HG03060 (cell line): ENCODE measurements at regions not wholly inside any gene's neighbourhood (a gene's known extent, or its start where the extent isn't known, plus 50 kb on each side); places are given as distances from the start of the nearest gene placed in this dataset.

ENCODE experiments used
- ATAC-seq: cut with Tn5 transposase; IDR thresholded peaks from one replicate; pipeline ENCODE4 v1.9.1; 2021; ENCODE audit warnings: low read depth, moderate number of reproducible peaks; ENCODE audit not compliant: unreplicated experiment

GRCh38 chr4:43886196-43886595 lies 562.4 kb downstream of the KCTD8 start:
- no peak for ATAC-seq

DNA sequence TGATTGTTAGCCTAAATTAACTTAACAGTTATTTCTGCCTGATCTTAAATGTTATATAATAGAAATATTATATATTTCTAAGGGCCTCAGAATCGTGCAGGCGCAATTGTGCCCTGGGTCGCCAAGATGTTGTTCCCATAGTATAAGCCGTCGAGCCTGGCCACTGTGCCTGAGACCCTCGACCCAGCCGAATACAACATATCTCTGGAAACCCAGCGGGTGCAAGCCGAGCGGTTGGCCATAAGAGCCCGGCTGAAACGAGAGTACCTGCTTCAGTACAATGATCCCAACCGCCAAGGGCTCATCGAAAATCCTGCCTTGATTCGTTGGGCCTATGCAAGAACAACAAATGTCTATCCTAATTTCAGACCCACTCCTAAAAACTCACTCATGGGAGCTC lies 549.8 kb downstream of the KCTD8 start:
- ATAC-seq, result no peak

GRCh38 chr4:43903456-43903855 lies 545.2 kb downstream of the KCTD8 start:
- ATAC-seq, result no peak

GRCh38 chr4:43918377-43918776 lies 530.2 kb downstream of the KCTD8 start:
- no peak for ATAC-seq

DNA sequence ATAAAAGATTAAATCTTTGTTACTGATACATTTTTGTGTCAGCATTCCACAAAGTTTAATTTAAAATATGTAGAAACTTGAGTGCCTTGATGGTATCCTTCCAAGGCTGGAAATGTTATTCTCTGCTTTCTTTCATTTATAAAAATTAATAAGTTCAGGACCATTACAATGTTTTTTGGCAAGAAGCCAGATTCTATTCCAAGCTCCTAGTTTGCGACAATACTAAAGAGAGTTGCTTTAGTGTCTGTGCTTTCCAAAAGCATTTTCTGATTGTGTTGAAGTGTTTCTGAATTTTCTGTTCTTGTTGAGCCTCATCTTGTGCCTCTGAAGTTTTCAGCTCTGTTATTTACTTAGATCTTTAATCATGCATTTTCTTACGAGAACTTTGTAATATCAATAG lies 516.2 kb downstream of the KCTD8 start:
- no peak for ATAC-seq

GRCh38 chr4:43943998-43944397 lies 504.6 kb downstream of the KCTD8 start:
- no peak for ATAC-seq

- no peak for ATAC-seq
These were observed 488.6 kb downstream of the KCTD8 start for GRCh38 chr4:43959976-43960375.

- ATAC-seq, result no peak
These were observed 480.6 kb downstream of the KCTD8 start for GRCh38 chr4:43968011-43968410.

GRCh38 chr4:43983610-43984009 lies 465.0 kb downstream of the KCTD8 start:
- no peak for ATAC-seq

GRCh38 chr4:43987331-43987944 lies 461.2 kb downstream of the KCTD8 start:
- no peak for ATAC-seq

- no peak for ATAC-seq
These were observed 458.1 kb downstream of the KCTD8 start for GRCh38 chr4:43990551-43990950.

GRCh38 chr4:43990963-43991362 lies 457.6 kb downstream of the KCTD8 start:
- ATAC-seq, result no peak

DNA sequence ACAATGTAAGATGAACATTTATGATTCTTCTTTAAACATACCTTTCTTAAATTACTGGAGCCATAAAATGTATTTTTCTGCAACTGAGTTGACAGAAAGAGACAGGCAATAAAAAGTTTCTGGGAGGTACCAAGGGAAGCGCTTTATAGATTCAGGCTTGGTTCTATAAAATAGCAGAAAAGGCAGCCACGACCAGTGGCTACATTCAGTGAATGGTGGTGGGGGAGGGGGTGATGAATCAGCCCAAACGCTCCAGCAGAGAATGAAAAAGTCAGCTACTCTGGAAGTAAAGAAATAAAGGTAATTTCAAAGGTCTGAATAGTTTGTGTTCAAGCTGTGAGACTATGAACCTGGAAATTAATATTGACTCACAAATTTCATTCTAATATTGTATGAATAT lies 456.1 kb downstream of the KCTD8 start:
- no peak for ATAC-seq

DNA sequence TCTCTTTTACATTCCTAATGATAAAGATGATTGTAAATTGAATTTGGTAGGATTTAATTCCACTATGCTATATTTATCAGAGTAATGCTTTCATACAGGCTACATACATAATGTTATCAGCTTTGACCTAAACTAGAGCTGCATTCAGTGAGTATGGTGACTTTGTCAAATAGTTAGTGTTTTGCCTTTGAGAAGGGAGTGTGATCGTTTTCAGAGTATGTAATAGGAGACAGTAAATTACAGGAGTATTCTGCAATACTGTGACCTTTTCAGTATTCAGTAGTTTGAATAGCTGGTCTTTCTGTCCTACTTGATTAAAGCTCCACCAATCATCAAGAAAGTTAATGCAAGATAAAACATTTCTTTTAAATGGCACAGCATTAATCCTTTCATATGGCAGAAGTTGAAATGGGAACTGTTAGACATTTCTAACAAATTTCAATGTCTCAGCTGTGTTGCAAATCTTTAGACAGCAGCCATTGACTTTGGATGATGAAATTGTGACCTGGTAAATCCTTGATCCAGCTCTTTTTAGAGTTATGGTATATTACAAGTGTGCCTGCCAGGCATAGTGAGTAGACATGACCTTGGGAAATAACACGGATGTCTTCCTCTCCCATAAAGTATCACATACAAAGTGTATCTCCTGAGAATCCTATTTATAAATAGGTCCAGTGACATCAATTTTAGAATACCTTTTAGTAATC lies 455.3 kb downstream of the KCTD8 start:
- no peak for ATAC-seq

- no peak for ATAC-seq
These were observed 448.9 kb downstream of the KCTD8 start for GRCh38 chr4:43999669-44000068.

GRCh38 chr4:44002368-44002767 lies 446.2 kb downstream of the KCTD8 start:
- ATAC-seq, result no peak

- no peak for ATAC-seq
These were observed 431.8 kb downstream of the KCTD8 start for GRCh38 chr4:44016570-44017421.

GRCh38 chr4:44017422-44017739 lies 431.2 kb downstream of the KCTD8 start:
- no peak for ATAC-seq

DNA sequence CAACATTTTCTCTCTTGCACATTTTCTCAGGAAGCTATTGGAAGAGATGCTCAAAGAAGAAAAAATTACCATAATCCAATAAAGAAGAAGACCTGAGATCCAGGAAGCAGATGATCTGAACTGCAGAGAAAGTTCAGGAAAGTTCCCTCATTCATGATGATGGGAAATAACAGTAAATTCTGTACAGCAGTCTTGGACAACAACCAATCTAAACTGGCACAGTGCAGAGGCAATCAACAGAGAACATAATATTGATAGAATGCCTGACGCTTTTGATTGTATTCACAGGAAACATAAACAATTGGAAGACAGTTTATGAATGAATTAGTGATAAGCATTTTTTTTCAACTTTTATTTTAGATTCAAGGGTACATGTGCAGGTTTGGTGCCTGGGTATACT lies 428.9 kb downstream of the KCTD8 start:
- no peak for ATAC-seq

DNA sequence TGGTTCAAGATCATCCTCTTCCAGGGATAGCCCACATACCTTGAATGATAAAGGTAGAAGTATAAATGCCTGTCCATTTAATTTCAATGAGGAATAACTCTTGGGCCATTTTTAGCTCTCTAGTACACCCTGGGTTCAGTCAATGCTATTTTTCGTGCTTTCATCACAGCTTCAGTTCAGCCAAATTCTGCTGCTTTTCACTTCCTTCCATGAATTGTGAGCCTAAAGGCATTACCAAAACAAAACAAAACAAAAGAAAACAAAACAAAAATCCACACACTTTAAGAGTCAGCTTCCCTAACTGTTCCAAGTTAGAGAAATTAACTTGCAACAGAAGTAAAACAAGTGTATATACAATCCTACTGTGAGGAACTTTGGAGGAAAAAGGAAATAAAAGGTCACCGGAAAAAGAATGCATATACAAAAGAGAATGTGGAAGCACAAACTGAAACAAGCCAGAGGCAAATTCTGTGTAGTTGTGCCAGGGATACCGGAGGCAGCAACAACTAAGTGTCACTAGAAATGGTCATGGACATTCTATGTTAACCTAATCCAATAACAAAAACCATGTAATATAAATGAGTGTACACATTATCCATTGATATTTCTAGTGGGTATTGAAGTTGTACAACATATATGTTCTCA lies 423.1 kb downstream of the KCTD8 start:
- no peak for ATAC-seq

- no peak for ATAC-seq
These were observed 409.8 kb downstream of the KCTD8 start for GRCh38 chr4:44038811-44039210.
